H54 (cell line): ENCODE measurements at regions not wholly inside any gene's neighbourhood (a gene's known extent, or its start where the extent isn't known, plus 50 kb on each side); places are given as distances from the start of the nearest gene placed in this dataset.

ENCODE experiments used
- DNase-seq: peaks from one replicate; pipeline ENCODE4 v3.0.0; 2011; ENCODE audit warnings: low spot score, mixed read lengths; ENCODE audit not compliant: insufficient read length
- FAIRE-seq: peaks from 3 replicates; lab custom pipeline; 2011; peaks lifted over from hg19 to GRCh38; lab: Jason Lieb, UNC
- POLR2A ChIP-seq: IDR thresholded peaks from 2 replicates; pipeline ENCODE4 v1.6.1; 2011; ENCODE audit warnings: low read depth, mild to moderate bottlenecking, low read length

- DNase-seq (no peak), FAIRE-seq (no peak)
- no peak for TF ChIP-seq POLR2A
Observed at GRCh38 chr11:92784331-92784730, 185.1 kb upstream of the MTNR1B start.

- TF ChIP-seq POLR2A, result no peak
- DNase-seq, result no peak
- FAIRE-seq, result no peak
Observed at GRCh38 chr11:92787638-92788037, 181.8 kb upstream of the MTNR1B start.

GRCh38 chr11:92789761-92790160, 179.7 kb upstream of the MTNR1B start:
- FAIRE-seq (no peak), DNase-seq (no peak)
- no peak for TF ChIP-seq POLR2A

- DNase-seq, result no peak
- no peak for FAIRE-seq
- TF ChIP-seq POLR2A, result no peak
Observed at GRCh38 chr11:92790366-92790765, 179.1 kb upstream of the MTNR1B start.

GRCh38 chr11:92790926-92791616, 178.4 kb upstream of the MTNR1B start:
- no peak for TF ChIP-seq POLR2A
- DNase-seq (no peak), FAIRE-seq (no peak)

GRCh38 chr11:92791886-92792285, 177.6 kb upstream of the MTNR1B start:
- TF ChIP-seq POLR2A, result no peak
- FAIRE-seq (no peak), DNase-seq (no peak)

GRCh38 chr11:92793189-92793588, 176.3 kb upstream of the MTNR1B start:
- FAIRE-seq, result no peak
- DNase-seq, result no peak
- TF ChIP-seq POLR2A, result no peak

GRCh38 chr11:92794783-92795182, 174.7 kb upstream of the MTNR1B start:
- DNase-seq (no peak), FAIRE-seq (no peak)
- TF ChIP-seq POLR2A, result no peak

- no peak for FAIRE-seq
Observed at GRCh38 chr11:92796744-92797143, 172.7 kb upstream of the MTNR1B start.

GRCh38 chr11:92797874-92798273, 171.6 kb upstream of the MTNR1B start:
- TF ChIP-seq POLR2A, result no peak
- no peak for FAIRE-seq
- DNase-seq, result no peak

More at GRCh38 chr11:92796744-92797143, 172.7 kb upstream of the MTNR1B start:
- TF ChIP-seq POLR2A, result no peak
- DNase-seq, result no peak

- FAIRE-seq (no peak), DNase-seq (no peak)
- no peak for TF ChIP-seq POLR2A
Observed at GRCh38 chr11:92801685-92802084, 167.8 kb upstream of the MTNR1B start.

GRCh38 chr11:92802644-92803043, 166.8 kb upstream of the MTNR1B start:
- FAIRE-seq, result no peak
- no peak for TF ChIP-seq POLR2A
- DNase-seq, result no peak

GRCh38 chr11:92803391-92803790, 166.1 kb upstream of the MTNR1B start:
- no peak for FAIRE-seq
- no peak for DNase-seq
- TF ChIP-seq POLR2A, result no peak

GRCh38 chr11:92804388-92804966, 165.0 kb upstream of the MTNR1B start:
- no peak for FAIRE-seq
- DNase-seq, result no peak
- TF ChIP-seq POLR2A, result no peak

GRCh38 chr11:92808022-92808421, 161.4 kb upstream of the MTNR1B start:
- no peak for DNase-seq
- FAIRE-seq, result no peak
- TF ChIP-seq POLR2A, result no peak
